GM12878 (cell line): ENCODE measurements at regions not wholly inside any gene's neighbourhood (a gene's known extent, or its start where the extent isn't known, plus 50 kb on each side); places are given as distances from the start of the nearest gene placed in this dataset.

Source experiments
- ATAC-seq: fragments of 200-7000 bp; cut with Tn5 transposase; 3 replicates; pipeline ENCODE4 v1.9.1; 2020; ENCODE audit warnings: mild to moderate bottlenecking, moderate library complexity
- BruUV-seq: library from RNA; stranded (reverse); fragments of 400-500 nt; replicated peaks from 2 replicates; lab custom pipeline; 2021; lab: Mats Ljungman, UMichigan
- CTCF ChIA-PET: fragments of 300-600 bp; sonication (Branson Sonifier 250); formaldehyde crosslinking; extraction: SDS; loops from one replicate; lab custom pipeline; 2021; ENCODE audit warnings: inconsistent platforms; lab: Yijun Ruan, JAX
- POLR2A ChIA-PET: fragments of 350-600 bp; formaldehyde crosslinking; extraction: SDS; loops from one replicate; lab custom pipeline; 2021; ENCODE audit warnings: inconsistent platforms; lab: Charles Lee
- RAD21 ChIA-PET: fragments of 300-600 bp; sonication (Branson Sonifier 250); formaldehyde crosslinking; loops from one replicate; lab custom pipeline; 2023; ENCODE audit warnings: antibody characterized with exemption; ENCODE audit not compliant: unreplicated experiment; lab: Charles Lee
- SMC1A ChIA-PET: fragments of 300-600 bp; sonication (Branson Sonifier 250); formaldehyde crosslinking; loops from one replicate; lab custom pipeline; 2023; ENCODE audit not compliant: unreplicated experiment, uncharacterized antibody; lab: Charles Lee
- DNase-seq: peaks from one replicate; pipeline ENCODE4 v3.0.0-alpha.2; 2011; ENCODE audit warnings: low read depth, low spot score
- FAIRE-seq: peaks from 3 replicates; lab custom pipeline; 2011; peaks lifted over from hg19 to GRCh38; lab: Jason Lieb, UNC
- H2AFZ ChIP-seq: 2 replicates; pipeline ENCODE4 v1.6.0; 2011; ENCODE audit warnings: low read depth, low read length, control low read depth; ENCODE audit not compliant: control insufficient read depth
- H3K27ac ChIP-seq: 2 replicates; pipeline ENCODE4 v1.5.1; 2011; ENCODE audit warnings: control low read depth; ENCODE audit not compliant: control insufficient read depth, insufficient read depth
- H3K27me3 ChIP-seq, 2 experiments: replicated peaks in 1 of 2; 2 replicates each; pipeline versions ENCODE4 v1.6.0 to v1.6.1; 2011; ENCODE audit warnings: low read length in 1 of 2; ENCODE audit not compliant: control insufficient read depth in 2 of 2, insufficient read depth in 2 of 2
- H3K36me3 ChIP-seq, 2 experiments: 2 replicates each; pipeline ENCODE4 v1.5.1; 2011; ENCODE audit warnings: low read length in 1 of 2; ENCODE audit not compliant: control insufficient read depth in 2 of 2, insufficient read depth in 2 of 2
- H3K4me1 ChIP-seq: 2 replicates; pipeline ENCODE4 v1.6.1; 2011; ENCODE audit warnings: mild to moderate bottlenecking, low read length, moderate library complexity, mixed read lengths; ENCODE audit not compliant: control insufficient read depth, insufficient read depth
- H3K4me2 ChIP-seq: 2 replicates; pipeline ENCODE4 v1.6.0; 2011; ENCODE audit warnings: control low read depth; ENCODE audit not compliant: control insufficient read depth, insufficient read depth
- H3K4me3 ChIP-seq: fragments of 200-600 bp; sonication (generic); 2 replicates; pipeline ENCODE4 v1.5.1; 2016
- H3K79me2 ChIP-seq: 2 replicates; pipeline ENCODE4 v1.6.0; 2011; ENCODE audit warnings: low read length; ENCODE audit not compliant: control insufficient read depth, insufficient read depth
- H3K9ac ChIP-seq: 2 replicates; pipeline ENCODE4 v1.8.0; 2011; ENCODE audit warnings: low read length, control low read depth, mixed read lengths; ENCODE audit not compliant: control insufficient read depth, insufficient read depth
- H3K9me3 ChIP-seq: replicated peaks from 3 replicates; pipeline ENCODE4 v1.5.1; 2011; ENCODE audit warnings: mild to moderate bottlenecking, low read length; ENCODE audit not compliant: control insufficient read depth, insufficient read depth
- H4K20me1 ChIP-seq: 2 replicates; pipeline ENCODE4 v1.6.0; 2011; ENCODE audit not compliant: control insufficient read depth, insufficient read depth
- IKZF1 ChIP-seq: fragments of 450-650 bp; conservative IDR thresholded peaks from 2 replicates; pipeline ENCODE4 v1.6.1; 2017; ENCODE audit warnings: antibody characterized with exemption, mild to moderate bottlenecking
- NFXL1 ChIP-seq: fragments of 450-650 bp; IDR thresholded peaks from 2 replicates; pipeline ENCODE4 v1.6.1; 2017; ENCODE audit warnings: antibody characterized with exemption, mild to moderate bottlenecking, borderline replicate concordance
- STAT3 ChIP-seq: IDR thresholded peaks from 2 replicates; pipeline ENCODE4 v1.6.1; 2011; ENCODE audit warnings: low read depth, low read length, improper control_type of control experiment
- WGBS: methylation state at CpG from one replicate; pipeline ENCODE4 v1.1.6; 2016; ENCODE audit warnings: low lambda C conversion rate; ENCODE audit not compliant: insufficient replicate concordance, insufficient coverage; ENCODE audit errors: missing lambda C conversion rate; 5-methylcytosine and 5-hydroxymethylcytosine counted together
- in situ Hi-C: fragments of 300-500 bp; cut with MboI; formaldehyde crosslinking; loops from 9 replicates; pipeline ENCODE4 v1.14.3; 2018; ENCODE audit warnings: mixed read lengths
- intact Hi-C: fragments of 100-400 bp; cut with micrococcal nuclease; formaldehyde crosslinking; loops from one replicate; pipeline ENCODE4 v1.14.2; 2022; ENCODE audit not compliant: unreplicated experiment
- TF ChIP-seq, protein P1 (sequence below): fragments of 450-650 bp; IDR thresholded peaks from 2 replicates; pipeline ENCODE4 v1.6.1; 2017; ENCODE audit warnings: mild to moderate bottlenecking, moderate library complexity
- TF ChIP-seq, protein P2 (sequence below): IDR thresholded peaks from 2 replicates; pipeline ENCODE4 v1.6.1; 2011; ENCODE audit warnings: low read depth, mild to moderate bottlenecking, low read length, moderate library complexity, borderline replicate concordance; ENCODE audit errors: extremely low read depth
- TF ChIP-seq, protein P3 (sequence below): fragments of 450-650 bp; IDR thresholded peaks from 2 replicates; pipeline ENCODE4 v1.6.1; 2017; ENCODE audit warnings: borderline replicate concordance

DNA sequence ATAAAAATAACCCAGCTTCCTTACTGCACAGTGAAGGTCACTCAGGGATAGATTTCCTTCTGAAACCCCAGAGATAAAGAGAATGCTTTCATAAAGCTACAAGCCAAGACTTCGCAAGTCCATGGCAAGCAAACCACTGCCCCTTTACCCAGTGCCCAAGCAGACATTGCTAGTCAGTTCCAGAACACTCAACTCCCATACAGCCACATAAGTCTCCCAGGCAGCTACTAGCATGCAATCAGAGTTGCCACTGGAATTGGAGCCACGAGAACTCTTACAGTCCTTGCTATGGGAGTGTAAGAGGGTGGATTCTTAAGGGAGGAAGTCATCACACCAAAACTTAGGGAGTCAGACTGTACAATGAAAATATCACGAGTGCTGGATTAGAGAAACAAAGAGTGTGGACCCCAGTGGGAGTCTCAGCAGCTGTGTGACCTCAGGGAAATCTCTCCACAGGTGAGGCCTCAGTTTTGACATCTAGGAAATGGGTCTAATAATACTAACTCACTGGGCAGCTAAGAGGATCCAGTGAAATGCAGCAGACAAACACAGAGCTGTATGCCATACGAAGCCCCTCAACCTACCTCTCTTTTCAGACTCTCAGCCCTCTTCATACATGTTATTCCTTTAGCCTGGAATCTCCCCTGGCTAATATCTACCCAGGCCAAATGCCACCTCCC, 526.6 kb downstream of the MN1 start:
- H3K4me1 ChIP-seq, result no peaks in the 10 kb centered on the region
- in situ Hi-C loops, result no loop called here
- BruUV-seq, result no TSS peak
- H3K36me3 ChIP-seq, result no peaks in the 10 kb centered on the region
- H3K9ac ChIP-seq, result no peak overlapping the region
- RAD21 ChIA-PET, result no interaction called here
- H4K20me1 ChIP-seq, result no peaks in the 10 kb centered on the region
- TF ChIP-seq, protein P1, sequence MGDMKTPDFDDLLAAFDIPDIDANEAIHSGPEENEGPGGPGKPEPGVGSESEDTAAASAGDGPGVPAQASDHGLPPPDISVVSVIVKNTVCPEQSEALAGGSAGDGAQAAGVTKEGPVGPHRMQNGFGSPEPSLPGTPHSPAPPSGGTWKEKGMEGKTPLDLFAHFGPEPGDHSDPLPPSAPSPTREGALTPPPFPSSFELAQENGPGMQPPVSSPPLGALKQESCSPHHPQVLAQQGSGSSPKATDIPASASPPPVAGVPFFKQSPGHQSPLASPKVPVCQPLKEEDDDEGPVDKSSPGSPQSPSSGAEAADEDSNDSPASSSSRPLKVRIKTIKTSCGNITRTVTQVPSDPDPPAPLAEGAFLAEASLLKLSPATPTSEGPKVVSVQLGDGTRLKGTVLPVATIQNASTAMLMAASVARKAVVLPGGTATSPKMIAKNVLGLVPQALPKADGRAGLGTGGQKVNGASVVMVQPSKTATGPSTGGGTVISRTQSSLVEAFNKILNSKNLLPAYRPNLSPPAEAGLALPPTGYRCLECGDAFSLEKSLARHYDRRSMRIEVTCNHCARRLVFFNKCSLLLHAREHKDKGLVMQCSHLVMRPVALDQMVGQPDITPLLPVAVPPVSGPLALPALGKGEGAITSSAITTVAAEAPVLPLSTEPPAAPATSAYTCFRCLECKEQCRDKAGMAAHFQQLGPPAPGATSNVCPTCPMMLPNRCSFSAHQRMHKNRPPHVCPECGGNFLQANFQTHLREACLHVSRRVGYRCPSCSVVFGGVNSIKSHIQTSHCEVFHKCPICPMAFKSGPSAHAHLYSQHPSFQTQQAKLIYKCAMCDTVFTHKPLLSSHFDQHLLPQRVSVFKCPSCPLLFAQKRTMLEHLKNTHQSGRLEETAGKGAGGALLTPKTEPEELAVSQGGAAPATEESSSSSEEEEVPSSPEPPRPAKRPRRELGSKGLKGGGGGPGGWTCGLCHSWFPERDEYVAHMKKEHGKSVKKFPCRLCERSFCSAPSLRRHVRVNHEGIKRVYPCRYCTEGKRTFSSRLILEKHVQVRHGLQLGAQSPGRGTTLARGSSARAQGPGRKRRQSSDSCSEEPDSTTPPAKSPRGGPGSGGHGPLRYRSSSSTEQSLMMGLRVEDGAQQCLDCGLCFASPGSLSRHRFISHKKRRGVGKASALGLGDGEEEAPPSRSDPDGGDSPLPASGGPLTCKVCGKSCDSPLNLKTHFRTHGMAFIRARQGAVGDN, result no peak
- TF ChIP-seq, protein P2, sequence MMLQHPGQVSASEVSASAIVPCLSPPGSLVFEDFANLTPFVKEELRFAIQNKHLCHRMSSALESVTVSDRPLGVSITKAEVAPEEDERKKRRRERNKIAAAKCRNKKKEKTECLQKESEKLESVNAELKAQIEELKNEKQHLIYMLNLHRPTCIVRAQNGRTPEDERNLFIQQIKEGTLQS, result no peak
- TF ChIP-seq STAT3, result no peak
- TF ChIP-seq, protein P3, sequence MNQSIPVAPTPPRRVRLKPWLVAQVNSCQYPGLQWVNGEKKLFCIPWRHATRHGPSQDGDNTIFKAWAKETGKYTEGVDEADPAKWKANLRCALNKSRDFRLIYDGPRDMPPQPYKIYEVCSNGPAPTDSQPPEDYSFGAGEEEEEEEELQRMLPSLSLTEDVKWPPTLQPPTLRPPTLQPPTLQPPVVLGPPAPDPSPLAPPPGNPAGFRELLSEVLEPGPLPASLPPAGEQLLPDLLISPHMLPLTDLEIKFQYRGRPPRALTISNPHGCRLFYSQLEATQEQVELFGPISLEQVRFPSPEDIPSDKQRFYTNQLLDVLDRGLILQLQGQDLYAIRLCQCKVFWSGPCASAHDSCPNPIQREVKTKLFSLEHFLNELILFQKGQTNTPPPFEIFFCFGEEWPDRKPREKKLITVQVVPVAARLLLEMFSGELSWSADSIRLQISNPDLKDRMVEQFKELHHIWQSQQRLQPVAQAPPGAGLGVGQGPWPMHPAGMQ, result no peak
- no peak for TF ChIP-seq NFXL1
- TF ChIP-seq IKZF1, result no peak
- TF ChIP-seq, all 136 proteins: peak for 0
- FAIRE-seq (no peak), DNase-seq (no peak), ATAC-seq (no peak)
- no peaks in the 10 kb centered on the region for H3K9me3 ChIP-seq
- POLR2A ChIA-PET, result no interaction called here
- WGBS, result 25% methylated on average over 4 of the region's 4 CpGs
- no peaks in the 10 kb centered on the region for H3K27me3 ChIP-seq
- intact Hi-C loops, result no loop called here
- H3K4me3 ChIP-seq, result no peak overlapping the region
- CTCF ChIA-PET, result no interaction called here
- H3K27ac ChIP-seq, result no peak overlapping the region
- no peak overlapping the region for H3K4me2 ChIP-seq
- SMC1A ChIA-PET, result interaction anchor here (1.3 kb wide), 1 partner anchor 8 kb away, joined by 3 read pairs; no protein-coding TSS in a partner anchor
- H3K79me2 ChIP-seq, result no peaks in the 10 kb centered on the region
- H2AFZ ChIP-seq, result no peak overlapping the region
